CD1c-positive myeloid dendritic cell (primary cell): ENCODE measurements at regions not wholly inside any gene's neighbourhood (a gene's known extent, or its start where the extent isn't known, plus 50 kb on each side); places are given as distances from the start of the nearest gene placed in this dataset.
"Not testable (repeated sequence)": the region's sequence is repeated elsewhere in the genome, so short reads cannot be mapped to it uniquely, and the experiment has no call there.

Source experiments
- DNase-seq: peaks from one replicate; pipeline ENCODE4 v3.0.0-alpha.2; 2016; ENCODE audit errors: extremely low spot score

DNA sequence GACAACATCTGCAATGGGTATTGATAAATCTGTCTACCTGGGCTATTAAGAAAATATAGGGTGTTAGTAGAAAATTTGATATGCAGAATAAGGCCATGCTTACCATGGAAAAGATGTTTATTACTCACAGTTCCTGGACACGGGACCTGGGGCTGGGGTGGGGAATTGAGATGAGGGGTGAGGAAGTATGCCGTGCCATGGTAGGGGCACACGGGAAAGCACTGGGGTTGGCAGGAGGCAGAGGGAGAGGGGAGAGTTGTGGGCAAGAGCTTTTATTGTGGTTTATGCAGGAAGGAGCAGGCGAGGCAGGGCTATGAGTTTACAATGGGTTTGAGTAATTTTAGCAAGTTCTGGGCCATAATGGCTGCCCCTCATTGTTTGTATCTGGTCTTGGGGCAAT, 493.8 kb downstream of the SIPA1L2 start:
- no peak for DNase-seq

DNA sequence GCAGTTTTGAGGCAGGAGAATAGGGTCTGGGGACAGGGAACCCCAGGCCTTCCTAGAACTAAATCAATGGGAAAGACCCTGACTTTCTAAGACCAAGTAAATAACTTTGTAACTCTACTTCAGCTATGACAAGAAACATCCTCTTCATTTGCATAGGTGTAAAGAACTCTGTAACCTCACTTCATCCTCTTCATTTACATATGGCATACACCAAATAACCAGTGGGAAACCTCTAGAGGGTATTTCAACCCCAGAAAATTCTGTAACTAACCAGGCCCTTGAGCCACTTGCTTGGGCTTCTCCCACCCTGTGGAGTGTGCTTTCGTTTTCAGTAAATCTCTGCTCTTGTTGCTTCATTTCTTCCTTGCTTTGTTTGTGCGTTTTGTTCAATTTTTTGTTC, 495.6 kb downstream of the SIPA1L2 start:
- no peak for DNase-seq

DNA sequence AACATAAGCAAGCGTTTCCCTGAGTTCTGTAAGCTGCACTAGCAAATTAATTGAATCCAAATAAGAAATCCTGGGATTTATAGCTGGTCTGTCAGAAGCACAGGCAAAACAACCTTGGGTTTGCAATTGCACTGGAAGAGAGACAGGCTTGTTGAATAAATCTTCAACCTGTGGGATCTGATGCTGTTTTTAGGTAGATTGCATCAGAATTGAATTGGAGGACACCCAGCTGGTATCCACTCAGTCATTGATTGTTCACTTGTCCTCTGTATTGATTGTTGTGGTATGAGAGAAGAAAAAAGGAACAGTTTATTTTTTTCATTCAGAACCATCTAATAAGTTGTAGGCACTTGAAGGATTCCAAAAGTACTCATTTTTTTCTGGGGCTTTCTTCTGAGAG, 497.4 kb downstream of the SIPA1L2 start:
- no peak for DNase-seq

DNA sequence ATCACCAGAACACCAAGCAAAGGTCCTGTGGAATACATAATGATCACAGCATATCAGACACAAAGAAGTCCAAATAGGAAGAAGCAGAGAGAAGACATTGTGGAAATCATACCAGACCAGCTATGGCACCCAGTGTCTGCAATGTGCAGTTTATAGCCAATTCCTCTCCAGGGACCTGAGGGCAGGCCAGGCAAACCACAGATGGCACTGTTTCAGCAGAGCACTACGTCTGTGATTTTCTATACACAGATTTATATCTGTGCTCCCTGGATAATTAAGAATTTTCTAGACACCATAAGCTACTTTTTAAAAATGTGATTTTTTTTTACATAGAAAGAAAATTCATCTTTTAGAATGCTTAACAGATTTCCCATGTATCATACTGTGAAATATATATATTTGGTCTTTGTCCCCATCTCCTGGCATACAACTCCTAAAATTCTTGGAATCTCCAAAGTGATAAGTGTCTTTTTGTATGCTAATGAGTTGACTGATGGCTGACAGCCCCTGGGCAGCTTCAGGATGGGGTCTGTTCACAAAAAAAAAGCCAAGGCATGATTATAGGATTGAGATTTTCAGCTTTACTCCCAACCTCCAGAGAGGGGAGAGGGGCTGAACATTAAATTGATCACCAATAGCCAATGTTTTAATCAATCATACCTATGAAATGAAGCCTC, 498.1 kb downstream of the SIPA1L2 start:
- no peak for DNase-seq

DNA sequence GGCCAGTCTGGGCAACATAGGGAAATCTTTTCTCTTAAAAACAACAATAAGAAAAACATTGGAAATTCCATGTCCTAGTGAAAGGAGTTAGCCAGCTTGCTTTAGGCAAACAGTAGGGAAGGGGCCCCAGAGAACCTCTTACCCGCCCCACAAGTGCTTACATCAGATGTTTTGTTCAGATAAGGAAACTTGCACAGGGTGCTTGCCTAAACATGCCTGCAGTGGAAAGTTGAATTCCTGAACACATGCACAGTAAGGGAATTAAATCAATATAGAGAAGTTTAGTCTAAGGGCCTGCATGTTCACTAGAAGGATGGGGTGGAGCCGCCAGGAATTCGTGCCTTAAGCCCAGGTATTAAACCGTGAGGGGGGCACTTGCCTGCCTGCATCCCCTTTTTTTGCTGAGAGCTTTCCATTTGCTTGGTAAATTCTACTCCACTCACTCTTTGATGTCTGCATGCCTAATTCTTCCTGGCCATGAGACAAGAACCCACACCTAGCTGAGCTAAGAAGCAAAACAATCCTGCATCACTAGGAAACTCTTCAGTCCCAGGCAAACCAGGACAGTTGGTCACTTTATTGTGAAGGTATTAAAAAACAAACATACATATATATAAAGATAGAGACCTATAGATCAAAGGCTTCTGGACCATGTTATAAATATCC, 499.0 kb downstream of the SIPA1L2 start:
- DNase-seq: no peak

DNA sequence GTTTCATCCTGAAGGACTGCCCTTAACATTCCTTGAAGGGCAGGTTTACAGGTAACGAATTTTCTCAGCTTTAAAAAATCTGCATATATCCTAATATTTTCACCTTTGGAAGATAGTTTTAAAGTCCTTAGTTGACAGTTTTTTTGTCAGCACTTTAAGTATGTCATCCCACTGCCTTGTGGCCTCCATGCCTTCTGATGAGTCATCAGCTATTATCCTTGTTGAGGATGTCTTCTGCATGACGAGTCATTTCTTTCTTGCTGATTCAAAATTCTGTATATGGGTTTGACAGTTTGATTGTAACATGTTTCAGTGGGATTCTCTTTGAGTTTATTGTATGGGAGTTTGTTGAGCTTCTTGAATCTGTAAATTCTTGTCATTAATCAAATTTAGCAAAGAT, 500.6 kb downstream of the DISC1 start:
- no peak for DNase-seq

DNA sequence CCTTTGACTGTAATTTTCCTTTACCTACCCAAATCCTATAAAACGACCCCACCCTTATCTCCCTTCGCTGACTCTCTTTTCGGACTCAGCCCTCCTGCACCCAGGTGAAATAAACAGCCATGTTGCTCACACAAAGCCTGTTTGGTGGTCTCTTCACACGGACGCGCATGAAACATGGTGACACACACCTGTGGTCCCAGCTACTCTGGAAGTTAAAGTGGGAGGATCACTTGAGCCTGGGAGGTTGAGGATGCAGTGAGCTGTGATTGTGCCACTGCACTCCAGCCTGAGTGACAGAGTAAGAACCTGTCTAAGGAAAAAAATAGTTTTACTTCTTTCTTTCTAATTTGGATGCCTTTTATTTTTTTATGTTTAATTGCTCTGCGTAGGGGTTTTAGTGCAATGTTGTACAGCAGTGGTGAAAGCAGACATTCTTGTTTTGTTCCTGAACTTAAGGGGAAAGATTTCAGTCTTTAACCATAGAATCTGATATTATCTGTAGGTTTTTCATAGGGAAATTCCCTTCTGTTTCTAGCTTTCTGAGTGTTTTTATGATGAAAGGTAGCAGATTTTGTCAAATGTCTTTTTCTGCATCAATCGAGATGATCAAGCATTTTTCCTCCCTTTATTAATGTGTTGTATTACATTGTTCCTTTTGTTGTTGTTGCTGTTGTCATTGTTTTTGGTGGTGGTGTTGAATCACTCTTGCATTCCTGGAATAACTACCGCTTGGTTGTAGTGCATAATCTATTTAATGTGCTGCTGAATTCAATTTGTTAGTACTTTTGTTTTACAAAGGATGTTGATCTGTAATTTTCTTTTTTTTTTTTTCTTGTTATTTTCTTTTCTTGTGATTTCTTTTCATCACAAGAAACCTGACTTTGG, 497.4 kb downstream of the DISC1 start:
- no peak for DNase-seq

DNA sequence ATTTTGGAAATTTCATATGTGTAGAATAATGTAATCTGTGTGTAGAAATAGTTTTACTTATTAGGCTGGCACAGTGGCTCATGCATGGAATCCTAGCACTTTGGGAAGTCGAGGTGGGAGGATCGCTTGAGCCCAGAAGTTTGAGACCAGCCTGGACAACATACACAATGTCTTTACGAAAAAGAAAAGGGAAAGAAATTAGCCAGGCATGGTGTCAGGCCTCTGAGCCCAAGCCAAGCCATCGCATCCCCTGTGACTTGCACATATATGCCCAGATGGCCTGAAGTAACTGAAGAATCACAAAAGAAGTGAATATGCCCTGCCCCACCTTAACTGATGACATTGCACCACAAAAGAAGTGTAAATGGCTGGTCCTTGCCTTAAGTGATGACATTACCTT, 491.3 kb downstream of the DISC1 start:
- DNase-seq: not testable (repeated sequence)

DNA sequence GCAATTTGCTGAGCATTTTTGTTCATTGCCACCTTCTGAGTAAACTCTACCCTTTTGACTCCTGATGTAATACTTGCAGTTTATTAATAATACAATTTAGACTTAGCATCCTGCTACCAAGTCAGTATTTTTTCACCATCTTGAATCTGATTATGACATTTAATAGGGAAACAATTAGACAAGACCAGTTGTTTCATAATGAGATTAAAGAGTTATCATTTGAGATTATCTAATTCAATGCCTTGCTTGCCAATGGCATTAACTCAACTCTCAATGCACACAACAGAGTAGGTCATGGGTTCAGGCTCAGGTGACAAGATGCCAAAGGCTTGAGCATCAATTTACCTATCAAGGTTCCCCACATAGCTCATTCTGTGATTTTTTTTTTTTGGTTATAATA, 488.4 kb downstream of the DISC1 start:
- no peak for DNase-seq

DNA sequence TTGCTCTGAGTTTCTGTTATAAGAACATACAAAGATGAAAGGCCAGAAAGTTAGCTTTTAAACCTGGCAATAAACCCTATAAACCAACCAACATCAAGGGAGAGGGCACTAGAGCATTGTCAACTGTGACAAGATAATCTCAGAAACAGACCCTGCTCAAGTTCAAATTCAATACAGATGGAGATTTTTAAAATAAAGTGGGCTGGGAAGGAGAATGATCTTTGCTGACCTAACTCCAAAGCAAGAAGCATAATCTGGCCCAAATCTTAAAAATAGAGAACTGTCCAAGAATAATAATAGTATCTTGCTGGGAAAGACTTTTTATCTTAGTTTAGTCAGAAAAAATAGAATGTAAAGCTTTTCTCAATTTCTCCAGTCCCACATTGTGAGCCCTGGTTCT, 485.5 kb downstream of the DISC1 start:
- no peak for DNase-seq

DNA sequence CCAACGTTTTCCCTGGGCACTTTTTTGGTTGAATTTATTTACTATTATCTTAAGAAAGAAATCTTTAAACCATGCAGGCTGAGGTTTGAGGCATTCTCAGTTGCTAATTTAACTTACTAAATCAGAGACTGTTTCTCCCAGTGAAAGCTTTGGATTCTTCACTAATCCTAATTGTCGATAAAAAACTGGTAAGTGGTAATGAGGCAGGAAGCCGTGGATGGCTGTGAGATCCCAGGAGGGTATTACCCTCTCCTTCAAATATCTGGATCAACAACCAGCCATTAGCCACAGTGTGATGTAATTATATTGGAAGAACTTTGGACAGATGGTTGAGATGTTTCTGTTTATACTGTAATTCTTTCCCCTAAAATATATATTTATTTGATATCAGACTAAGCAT, 485.0 kb downstream of the DISC1 start:
- no peak for DNase-seq

DNA sequence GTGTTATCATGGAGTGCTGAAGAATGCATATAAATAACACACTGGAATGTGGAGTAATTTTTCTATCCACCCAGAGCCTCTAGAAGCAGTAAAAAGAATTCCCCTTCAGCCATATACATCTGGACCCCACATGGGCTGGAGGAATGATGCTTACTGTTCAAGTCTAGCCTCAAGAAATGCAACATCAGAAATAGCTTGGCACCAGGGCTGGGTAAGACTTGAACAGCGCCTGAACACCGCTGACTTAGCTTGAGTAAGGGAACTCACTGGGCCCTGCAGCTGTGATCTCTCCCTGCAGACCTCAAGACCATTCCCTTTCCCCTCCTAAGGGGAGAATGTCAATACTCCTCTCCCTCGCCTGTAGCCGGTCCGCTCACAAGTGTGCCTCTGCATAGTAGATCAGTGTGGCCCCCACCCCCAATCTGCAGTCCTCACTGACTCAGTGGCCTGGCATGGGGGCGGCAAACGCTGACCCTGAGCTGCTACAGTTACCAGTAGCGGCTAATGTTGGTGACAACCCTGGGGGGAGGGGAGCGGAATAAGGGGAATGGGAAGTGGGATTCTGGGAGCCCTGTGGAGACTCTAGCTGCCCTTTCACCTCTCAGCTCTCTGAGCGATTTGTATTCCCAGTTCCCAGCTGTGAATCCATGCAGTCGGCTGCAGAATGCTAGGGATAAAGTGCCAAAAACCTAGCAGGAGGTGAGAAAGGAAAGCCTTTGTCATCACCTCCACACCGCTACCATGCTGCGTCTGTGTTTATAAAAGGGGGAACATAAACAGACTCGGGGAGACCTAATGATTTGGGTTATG, 483.9 kb downstream of the DISC1 start:
- no peak for DNase-seq

DNA sequence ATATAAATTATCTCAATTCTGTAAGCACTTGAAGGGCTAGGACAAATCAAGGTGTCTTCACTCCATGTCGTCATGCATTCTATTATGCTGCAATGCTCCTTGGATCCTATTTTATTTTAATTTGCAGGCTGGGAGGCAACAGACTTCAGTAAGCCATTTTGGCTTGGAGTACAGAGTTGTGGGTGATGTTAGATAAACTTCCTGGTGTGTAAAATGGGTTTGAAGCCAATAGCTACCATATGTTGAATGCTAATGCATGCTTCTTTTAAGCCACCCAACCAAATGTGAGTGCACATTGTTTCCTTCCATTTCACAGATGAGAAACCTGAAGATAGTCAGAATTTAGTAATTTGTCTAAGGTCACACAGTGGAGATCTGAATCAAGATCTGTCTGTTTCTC, 482.8 kb downstream of the DISC1 start:
- no peak for DNase-seq

DNA sequence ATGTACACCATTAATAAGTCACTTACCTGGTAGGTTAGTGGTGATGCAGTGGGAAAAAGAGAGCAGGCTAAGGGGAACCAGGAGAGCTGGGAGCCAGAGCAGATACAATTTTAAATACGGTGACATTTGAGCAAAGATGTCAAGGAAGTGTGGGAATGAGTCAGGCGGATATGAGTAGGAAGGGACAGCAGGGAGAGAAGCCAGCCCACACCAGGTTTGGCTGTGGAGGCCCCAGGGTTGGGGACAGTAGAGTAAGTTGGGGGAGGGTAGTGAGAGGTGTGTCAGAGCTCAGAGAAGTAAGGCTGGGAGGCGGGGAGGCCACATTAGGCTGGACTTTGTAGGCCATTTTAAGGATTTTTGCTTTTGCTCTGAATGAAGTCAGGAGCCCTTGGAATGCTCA, 482.0 kb downstream of the DISC1 start:
- no peak for DNase-seq

DNA sequence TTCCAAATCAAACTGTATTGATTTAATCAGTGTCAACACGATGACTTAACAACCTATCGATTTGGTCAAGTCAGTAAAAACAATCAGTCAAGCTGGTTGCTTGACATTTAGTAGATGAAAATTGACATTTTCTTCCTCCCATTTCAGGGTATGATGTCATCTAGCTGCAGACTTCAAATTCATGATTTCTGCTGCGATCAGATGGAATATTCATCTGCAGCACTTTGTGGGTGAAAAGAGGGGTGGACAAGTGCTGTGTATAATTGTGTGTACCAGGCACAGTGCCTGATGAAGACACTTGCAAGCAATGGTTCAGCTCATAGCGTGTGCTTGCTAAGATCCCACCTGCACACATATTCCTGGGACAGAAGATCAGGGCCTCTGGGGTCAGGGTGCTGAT, 479.8 kb downstream of the DISC1 start:
- no peak for DNase-seq

DNA sequence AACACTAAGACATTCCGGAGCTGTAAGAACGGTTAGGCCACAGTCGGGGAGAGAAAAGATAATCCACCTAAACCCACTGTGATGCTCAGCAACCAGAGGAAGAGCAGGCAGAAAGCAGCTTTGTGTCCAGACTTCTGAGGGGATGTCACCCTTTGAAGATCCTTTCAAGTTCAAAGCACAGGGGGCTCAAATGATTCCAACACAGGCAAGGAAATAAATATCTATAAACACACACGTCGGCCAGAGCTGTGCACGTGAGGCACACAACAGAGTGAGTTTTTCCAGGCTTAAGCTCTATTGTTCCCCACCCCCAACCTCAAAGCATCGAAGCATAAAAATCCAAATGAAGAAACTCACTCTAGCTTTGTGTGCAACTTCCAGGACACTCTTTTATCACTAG, 479.0 kb downstream of the DISC1 start:
- no peak for DNase-seq

DNA sequence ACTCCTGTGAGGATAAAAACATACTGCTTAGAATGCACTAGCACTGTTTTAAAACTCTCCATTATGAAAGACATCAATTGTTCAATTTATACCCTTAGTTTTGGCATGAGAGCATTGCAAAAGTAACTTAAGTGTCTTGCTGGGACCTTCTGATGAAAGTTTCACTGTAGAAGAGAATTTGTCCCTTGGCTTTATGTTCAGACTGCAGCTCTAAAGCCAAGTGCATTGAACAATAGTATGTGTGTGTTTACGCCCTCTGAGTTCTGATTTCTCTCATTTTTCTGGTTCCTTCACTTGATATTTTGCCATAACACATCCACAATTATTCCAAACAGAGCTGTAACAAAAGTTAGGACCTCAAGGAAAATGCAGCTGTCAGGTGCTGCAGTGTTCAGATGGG, 474.6 kb downstream of the DISC1 start:
- DNase-seq: no peak

DNA sequence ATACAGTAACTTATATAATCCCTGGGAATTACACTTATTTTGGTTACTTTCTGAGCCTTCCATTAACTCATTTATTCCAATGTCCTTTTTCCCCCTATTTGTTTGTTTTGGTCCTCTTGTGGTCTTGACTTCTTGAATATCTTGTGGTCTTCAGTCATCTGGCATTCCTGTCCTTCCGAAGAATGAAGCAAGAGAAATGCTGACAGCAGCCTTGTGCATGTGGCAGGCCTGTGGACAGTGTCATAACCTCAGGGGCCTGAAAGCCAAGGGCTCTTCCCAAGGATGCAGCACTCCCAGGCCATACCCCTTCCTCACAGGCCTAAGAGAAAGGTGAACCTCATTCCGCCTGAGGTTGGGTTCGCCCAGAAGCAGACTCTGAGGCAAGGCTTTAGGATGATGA, 470.2 kb downstream of the DISC1 start:
- DNase-seq: no peak
